ENCODE measurements at regions not wholly inside any gene's neighbourhood (a gene's known extent, or its start where the extent isn't known, plus 50 kb on each side); places are given as distances from the start of the nearest gene placed in this dataset.

DNA sequence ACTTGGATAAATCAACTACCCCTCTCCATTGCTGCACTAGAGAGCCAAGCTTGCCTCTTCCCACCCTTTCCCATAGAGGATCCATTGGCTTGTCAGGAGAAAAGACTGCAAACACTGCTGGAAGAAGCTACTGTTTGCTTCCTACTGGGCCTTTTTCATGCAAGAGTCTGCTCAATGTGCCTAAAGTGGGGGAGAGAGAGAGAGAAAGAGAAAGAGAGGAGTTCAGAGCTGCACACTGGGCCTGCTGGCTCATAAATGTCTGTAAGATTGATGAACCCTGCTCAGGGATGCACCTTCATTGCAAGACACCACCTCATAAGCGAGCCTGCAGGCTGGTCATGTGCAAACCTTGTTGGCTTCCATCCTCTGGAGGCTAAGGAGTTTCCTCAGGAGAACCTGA, 269.4 kb downstream of the ZNF608 start:
- TF ChIP-seq POLR2A (IDR thresholded peaks at IDR 0.05): no peak
- TF ChIP-seq, protein P1, sequence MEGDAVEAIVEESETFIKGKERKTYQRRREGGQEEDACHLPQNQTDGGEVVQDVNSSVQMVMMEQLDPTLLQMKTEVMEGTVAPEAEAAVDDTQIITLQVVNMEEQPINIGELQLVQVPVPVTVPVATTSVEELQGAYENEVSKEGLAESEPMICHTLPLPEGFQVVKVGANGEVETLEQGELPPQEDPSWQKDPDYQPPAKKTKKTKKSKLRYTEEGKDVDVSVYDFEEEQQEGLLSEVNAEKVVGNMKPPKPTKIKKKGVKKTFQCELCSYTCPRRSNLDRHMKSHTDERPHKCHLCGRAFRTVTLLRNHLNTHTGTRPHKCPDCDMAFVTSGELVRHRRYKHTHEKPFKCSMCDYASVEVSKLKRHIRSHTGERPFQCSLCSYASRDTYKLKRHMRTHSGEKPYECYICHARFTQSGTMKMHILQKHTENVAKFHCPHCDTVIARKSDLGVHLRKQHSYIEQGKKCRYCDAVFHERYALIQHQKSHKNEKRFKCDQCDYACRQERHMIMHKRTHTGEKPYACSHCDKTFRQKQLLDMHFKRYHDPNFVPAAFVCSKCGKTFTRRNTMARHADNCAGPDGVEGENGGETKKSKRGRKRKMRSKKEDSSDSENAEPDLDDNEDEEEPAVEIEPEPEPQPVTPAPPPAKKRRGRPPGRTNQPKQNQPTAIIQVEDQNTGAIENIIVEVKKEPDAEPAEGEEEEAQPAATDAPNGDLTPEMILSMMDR (IDR thresholded peaks at IDR 0.05 in 4 of 5, conservative IDR thresholded peaks at IDR 0.05 in 1 of 5): no peak

Data from gastrocnemius medialis (tissue), 4 donors.